ENCODE measurements at regions not wholly inside any gene's neighbourhood (a gene's known extent, or its start where the extent isn't known, plus 50 kb on each side); places are given as distances from the start of the nearest gene placed in this dataset.

GRCh38 chr1:234724516-234725176, 114.7 kb upstream of the IRF2BP2 start:
- TF ChIP-seq CTCF (IDR thresholded peaks at IDR 0.05) (no peak), POLR2A (IDR thresholded peaks at IDR 0.05) (peak; percentile 32 to 43)
